H9 (cell line): ENCODE measurements at regions not wholly inside any gene's neighbourhood (a gene's known extent, or its start where the extent isn't known, plus 50 kb on each side); places are given as distances from the start of the nearest gene placed in this dataset.

Experiments
- DNase-seq: peaks from one replicate; pipeline ENCODE4 v3.0.0-alpha.2; 2017
- H2AFZ ChIP-seq: one replicate; pipeline ENCODE4 v1.6.1; 2013; ENCODE audit warnings: mild to moderate bottlenecking, low read length, control low read depth, moderate library complexity
- H2AK5ac ChIP-seq: 2 replicates; pipeline ENCODE4 v1.6.1; 2013; ENCODE audit warnings: low read length, control low read depth, mixed read lengths; ENCODE audit not compliant: insufficient read length
- H2BK120ac ChIP-seq: one replicate; pipeline ENCODE4 v1.6.1; 2013; ENCODE audit warnings: low read depth, mild to moderate bottlenecking, low read length, control low read depth, inconsistent platforms; ENCODE audit not compliant: poor library complexity, severe bottlenecking
- H2BK12ac ChIP-seq: 2 replicates; pipeline ENCODE4 v1.6.1; 2013; ENCODE audit warnings: low read length, control low read depth, mixed read lengths, low read depth; ENCODE audit not compliant: insufficient read length
- H2BK15ac ChIP-seq: 2 replicates; pipeline ENCODE4 v1.6.1; 2013; ENCODE audit warnings: low read depth, low read length, control low read depth
- H2BK20ac ChIP-seq: one replicate; pipeline ENCODE4 v1.6.1; 2013; ENCODE audit warnings: low read depth, mild to moderate bottlenecking, low read length, control low read depth, inconsistent platforms; ENCODE audit not compliant: poor library complexity, severe bottlenecking
- H2BK5ac ChIP-seq: 2 replicates; pipeline ENCODE4 v1.6.1; 2013; ENCODE audit warnings: low read length, control low read depth, mixed read lengths; ENCODE audit not compliant: insufficient read length
- H3K14ac ChIP-seq: 2 replicates; pipeline ENCODE4 v1.6.1; 2013; ENCODE audit warnings: low read length, control low read depth; ENCODE audit not compliant: insufficient read depth
- H3K18ac ChIP-seq: 2 replicates; pipeline ENCODE4 v1.6.1; 2013; ENCODE audit warnings: low read depth, mild to moderate bottlenecking, mixed read lengths, low read length, control low read depth; ENCODE audit not compliant: insufficient read length
- H3K23ac ChIP-seq: 2 replicates; pipeline ENCODE4 v1.6.1; 2013; ENCODE audit warnings: low read length, control low read depth, mixed read lengths, low read depth; ENCODE audit not compliant: insufficient read length
- H3K23me2 ChIP-seq: 2 replicates; pipeline ENCODE4 v1.6.1; 2013; ENCODE audit warnings: low read depth, mild to moderate bottlenecking, mixed read lengths, low read length, control low read depth; ENCODE audit not compliant: insufficient read length, poor library complexity, severe bottlenecking
- H3K27ac ChIP-seq: 2 replicates; pipeline ENCODE4 v1.5.1; 2013; ENCODE audit warnings: low read length, control low read depth, mixed read lengths, low read depth; ENCODE audit not compliant: insufficient read length
- H3K27me3 ChIP-seq: 2 replicates; pipeline ENCODE4 v1.6.1; 2013; ENCODE audit warnings: low read length, control low read depth, inconsistent platforms; ENCODE audit not compliant: insufficient read depth
- H3K4ac ChIP-seq: 2 replicates; pipeline ENCODE4 v1.6.1; 2013; ENCODE audit warnings: low read depth, mild to moderate bottlenecking, control low read depth, inconsistent platforms, low read length, moderate library complexity
- H3K4me1 ChIP-seq: 2 replicates; pipeline ENCODE4 v1.6.1; 2013; ENCODE audit warnings: low read length, control low read depth, inconsistent platforms; ENCODE audit not compliant: insufficient read depth
- H3K4me2 ChIP-seq: 2 replicates; pipeline ENCODE4 v1.6.1; 2013; ENCODE audit warnings: low read length, control low read depth, mixed read lengths; ENCODE audit not compliant: insufficient read length, insufficient read depth
- H3K56ac ChIP-seq: 2 replicates; pipeline ENCODE4 v1.6.1; 2013; ENCODE audit warnings: low read depth, mild to moderate bottlenecking, mixed read lengths, low read length, control low read depth; ENCODE audit not compliant: insufficient read length
- H3K79me1 ChIP-seq: 2 replicates; pipeline ENCODE4 v1.6.1; 2013; ENCODE audit warnings: low read depth, mild to moderate bottlenecking, moderate library complexity, low read length, control low read depth, inconsistent platforms; ENCODE audit not compliant: insufficient read depth, poor library complexity, severe bottlenecking
- H3K79me2 ChIP-seq: 2 replicates; pipeline ENCODE4 v1.6.1; 2013; ENCODE audit warnings: low read length, control low read depth, inconsistent platforms; ENCODE audit not compliant: insufficient read depth
- H3K9ac ChIP-seq: 2 replicates; pipeline ENCODE4 v1.6.1; 2013; ENCODE audit warnings: low read length, control low read depth, mixed read lengths; ENCODE audit not compliant: insufficient read length; ENCODE audit errors: extremely low read depth
- H3K9me3 ChIP-seq: one replicate; pipeline ENCODE4 v1.6.1; 2013; ENCODE audit warnings: low read depth, low read length, inconsistent platforms; ENCODE audit not compliant: control insufficient read depth
- H3T11ph ChIP-seq: one replicate; pipeline ENCODE4 v1.6.1; 2013; ENCODE audit warnings: mild to moderate bottlenecking, low read length, control low read depth, inconsistent platforms
- H4K20me1 ChIP-seq: one replicate; pipeline ENCODE4 v1.6.1; 2013; ENCODE audit not compliant: control insufficient read depth, insufficient read length, insufficient read depth
- H4K5ac ChIP-seq: 2 replicates; pipeline ENCODE4 v1.6.1; 2013; ENCODE audit warnings: low read depth, mild to moderate bottlenecking, mixed read lengths, low read length, control low read depth; ENCODE audit not compliant: insufficient read length
- H4K8ac ChIP-seq: replicated peaks from 2 replicates; pipeline ENCODE4 v1.6.1; 2013; ENCODE audit warnings: low read length, control low read depth, mixed read lengths, low read depth; ENCODE audit not compliant: insufficient read length
- H4K91ac ChIP-seq: 2 replicates; pipeline ENCODE4 v1.6.1; 2013; ENCODE audit warnings: low read depth, mild to moderate bottlenecking, moderate library complexity, mixed read lengths, low read length, control low read depth; ENCODE audit not compliant: insufficient read length
- H3K27ac Mint-ChIP-seq, 3 experiments: 2 replicates in 2 of 3; 3 replicates in 1 of 3; pipeline ENCODE4 v1.8.0; 2020 to 2021; ENCODE audit warnings: mixed read lengths in 3 of 3, mild to moderate bottlenecking in 1 of 3, moderate library complexity in 1 of 3
- H3K27me3 Mint-ChIP-seq: 2 replicates; pipeline ENCODE4 v1.8.0; 2021; ENCODE audit warnings: low read depth, mild to moderate bottlenecking, moderate library complexity, mixed read lengths
- H3K36me3 Mint-ChIP-seq, 3 experiments: 2 replicates in 2 of 3; 3 replicates in 1 of 3; pipeline ENCODE4 v1.8.0; 2020 to 2021; ENCODE audit warnings: low read depth in 3 of 3, mixed read lengths in 3 of 3; ENCODE audit not compliant: insufficient read depth in 1 of 3
- H3K4me1 Mint-ChIP-seq, 2 experiments: 2 replicates each; pipeline ENCODE4 v1.8.0; 2020; ENCODE audit warnings: mixed read lengths in 2 of 2
- H3K4me3 Mint-ChIP-seq, 2 experiments: 2 replicates in 1 of 2; 3 replicates in 1 of 2; pipeline ENCODE4 v1.8.0; 2020 to 2021; ENCODE audit warnings: mild to moderate bottlenecking in 2 of 2, mixed read lengths in 2 of 2, moderate library complexity in 1 of 2
- H3K9me3 Mint-ChIP-seq, 2 experiments: 2 replicates in 1 of 2; 3 replicates in 1 of 2; pipeline ENCODE4 v1.8.0; 2020; ENCODE audit warnings: mild to moderate bottlenecking in 2 of 2, mixed read lengths in 2 of 2, moderate library complexity in 1 of 2
- CTCF ChIP-seq: fragments of 200-600 bp; sonication (generic); conservative IDR thresholded peaks from 3 replicates; pipeline ENCODE4 v1.8.0; 2021; ENCODE audit warnings: antibody characterized with exemption, mild to moderate bottlenecking
- WGBS: extraction: QIAGEN DNeasy Blood & Tissue Kit; methylation state at CpG from one replicate; pipeline ENCODE4 v1.1.7; 2013; ENCODE audit warnings: missing lambda C conversion rate, low lambda C conversion rate, mixed read lengths; ENCODE audit not compliant: insufficient read length; ENCODE audit errors: extremely low coverage; 5-methylcytosine and 5-hydroxymethylcytosine counted together

GRCh38 chr4:37765741-37766140, 60.7 kb upstream of the PGM2 start:
- Histone ChIP-seq H3K4me2 (no peak overlapping the region), H2BK20ac (no peak overlapping the region), H3K9me3 (no peaks in the 10 kb centered on the region), H3K14ac (no peak overlapping the region), H3K79me2 (no peaks in the 10 kb centered on the region), H3T11ph (no peak overlapping the region), H2AFZ (no peak overlapping the region), H3K23me2 (no peaks in the 10 kb centered on the region), H3K23ac (no peak overlapping the region), H2AK5ac (no peak overlapping the region), H3K27me3 (no peaks in the 10 kb centered on the region), H3K18ac (no peak overlapping the region), H3K79me1 (no peaks in the 10 kb centered on the region), H4K8ac (no peak overlapping the region), H3K4me1 (no peaks in the 10 kb centered on the region), H2BK5ac (no peak overlapping the region), H3K4ac (no peak overlapping the region), H3K27ac (no peak overlapping the region), H2BK15ac (no peak overlapping the region), H2BK12ac (no peak overlapping the region), H3K56ac (no peak overlapping the region), H4K20me1 (no peaks in the 10 kb centered on the region), H2BK120ac (no peak overlapping the region), H4K91ac (no peak overlapping the region), H4K5ac (no peak overlapping the region), H3K9ac (no peak overlapping the region)
- H3K4me1 Mint-ChIP-seq, result peaks cover 2% of the 10 kb centered on the region in 2 experiments; a peak in 1 of 4 replicates
- no peak overlapping the region for H3K27ac Mint-ChIP-seq
- no peaks in the 10 kb centered on the region for H3K9me3 Mint-ChIP-seq
- DNase-seq, result no peak
- peaks cover 3% of the 10 kb centered on the region for H3K27me3 Mint-ChIP-seq
- no CpG with 5 or more reads among the region's 1 CpG for WGBS
- TF ChIP-seq CTCF, result no peak
- H3K36me3 Mint-ChIP-seq, result no peaks in the 10 kb centered on the region; a peak in 1 of 7 replicates
- H3K4me3 Mint-ChIP-seq, result no peak overlapping the region
